Vagina (tissue), 2 donors: ENCODE measurements at regions not wholly inside any gene's neighbourhood (a gene's known extent, or its start where the extent isn't known, plus 50 kb on each side); places are given as distances from the start of the nearest gene placed in this dataset.

Experiments used
- DNase-seq, 2 donors: peaks; one replicate each; pipeline ENCODE4 v3.0.0-alpha.2; 2017; ENCODE audit errors: extremely low spot score in 2 of 2
- H3K27ac ChIP-seq: fragments of 200-600 bp; sonication (generic); one replicate; pipeline ENCODE4 v1.5.1; 2019
- H3K27me3 ChIP-seq: fragments of 200-600 bp; sonication (generic); one replicate; pipeline ENCODE4 v1.5.1; 2019
- H3K36me3 ChIP-seq, 2 donors: fragments of 200-600 bp; sonication (generic); one replicate each; pipeline ENCODE4 v1.5.1; 2017 to 2019
- H3K4me1 ChIP-seq: fragments of 200-600 bp; sonication (generic); one replicate; pipeline ENCODE4 v1.5.1; 2019
- H3K4me3 ChIP-seq, 2 donors: fragments of 200-600 bp; sonication (generic); 1 replicate in 1 of 2; 2 replicates in 1 of 2; pipeline ENCODE4 v1.5.1; 2016 to 2019
- H3K9me3 ChIP-seq: fragments of 200-600 bp; sonication (generic); one replicate; pipeline ENCODE4 v1.5.1; 2019
- POLR2A ChIP-seq, 2 donors: fragments of 450-650 bp; IDR thresholded peaks; one replicate each; pipeline ENCODE4 v1.6.1; 2017; ENCODE audit warnings: antibody characterized with exemption in 2 of 2, mild to moderate bottlenecking in 2 of 2, moderate library complexity in 2 of 2
- POLR2AphosphoS5 ChIP-seq, 2 donors: sonication (generic); formaldehyde crosslinking; IDR thresholded peaks; one replicate each; pipeline ENCODE4 v1.9.0; 2017; ENCODE audit warnings: antibody characterized with exemption in 2 of 2, mild to moderate bottlenecking in 2 of 2, low read depth in 1 of 2; ENCODE audit not compliant: insufficient read depth in 1 of 2
- intact Hi-C: fragments of 100-400 bp; cut with DNase I; formaldehyde crosslinking; loops from one replicate; pipeline ENCODE4 v1.15.1; 2023
- TF ChIP-seq, protein P1 (sequence below), 3 experiments: fragments of 450-650 bp in 2 of 3; fragments of 200-600 bp in 1 of 3; sonication (generic) in 1 of 3; IDR thresholded peaks; one replicate each; pipeline ENCODE4 v1.5.1; 2017 to 2019; ENCODE audit warnings: antibody characterized with exemption in 3 of 3, mild to moderate bottlenecking in 2 of 3, moderate library complexity in 2 of 3

DNA sequence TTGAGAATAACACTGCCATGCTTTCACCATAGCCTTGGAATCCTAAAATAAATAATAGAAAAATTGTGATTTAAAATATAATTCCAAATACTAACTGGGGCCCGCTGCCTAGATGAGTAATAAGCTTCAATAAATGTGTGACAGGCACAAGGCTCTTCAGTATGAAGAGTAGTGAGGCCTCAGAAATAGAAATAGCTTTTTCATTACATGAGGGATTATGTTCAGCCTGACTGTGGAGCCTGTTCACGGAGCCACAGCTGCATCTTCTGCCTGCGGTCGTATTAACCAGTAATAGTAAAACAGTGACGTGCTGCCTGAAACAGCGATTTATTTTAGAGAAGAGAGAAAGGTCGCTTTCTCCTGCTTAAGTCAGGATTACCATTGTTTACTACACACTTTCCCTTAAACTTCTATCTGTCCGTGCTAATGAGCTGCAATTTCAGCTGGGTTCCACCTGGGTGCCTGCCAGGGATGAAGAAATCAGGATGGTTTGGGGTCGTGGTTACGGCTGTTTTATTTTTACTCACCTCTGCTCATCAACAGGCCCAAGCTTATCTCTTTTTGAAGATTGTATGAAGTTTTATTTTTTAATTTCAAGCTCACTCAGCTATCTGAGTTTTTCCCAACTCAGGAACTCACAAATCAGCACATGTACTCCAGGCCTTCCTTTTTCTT is 284.9 kb upstream of the WWC1 start:
- no peak for DNase-seq
- no peak overlapping the region for H3K27ac ChIP-seq
- no peaks in the 10 kb centered on the region for H3K9me3 ChIP-seq
- intact Hi-C loops = no loop called here
- H3K4me1 ChIP-seq = no peaks in the 10 kb centered on the region
- no peaks in the 10 kb centered on the region for H3K27me3 ChIP-seq
- no peaks in the 10 kb centered on the region for H3K36me3 ChIP-seq
- no peak overlapping the region for H3K4me3 ChIP-seq
- TF ChIP-seq, protein P1, sequence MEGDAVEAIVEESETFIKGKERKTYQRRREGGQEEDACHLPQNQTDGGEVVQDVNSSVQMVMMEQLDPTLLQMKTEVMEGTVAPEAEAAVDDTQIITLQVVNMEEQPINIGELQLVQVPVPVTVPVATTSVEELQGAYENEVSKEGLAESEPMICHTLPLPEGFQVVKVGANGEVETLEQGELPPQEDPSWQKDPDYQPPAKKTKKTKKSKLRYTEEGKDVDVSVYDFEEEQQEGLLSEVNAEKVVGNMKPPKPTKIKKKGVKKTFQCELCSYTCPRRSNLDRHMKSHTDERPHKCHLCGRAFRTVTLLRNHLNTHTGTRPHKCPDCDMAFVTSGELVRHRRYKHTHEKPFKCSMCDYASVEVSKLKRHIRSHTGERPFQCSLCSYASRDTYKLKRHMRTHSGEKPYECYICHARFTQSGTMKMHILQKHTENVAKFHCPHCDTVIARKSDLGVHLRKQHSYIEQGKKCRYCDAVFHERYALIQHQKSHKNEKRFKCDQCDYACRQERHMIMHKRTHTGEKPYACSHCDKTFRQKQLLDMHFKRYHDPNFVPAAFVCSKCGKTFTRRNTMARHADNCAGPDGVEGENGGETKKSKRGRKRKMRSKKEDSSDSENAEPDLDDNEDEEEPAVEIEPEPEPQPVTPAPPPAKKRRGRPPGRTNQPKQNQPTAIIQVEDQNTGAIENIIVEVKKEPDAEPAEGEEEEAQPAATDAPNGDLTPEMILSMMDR (IDR thresholded peaks at IDR 0.05) = no peak
- no peak for TF ChIP-seq POLR2AphosphoS5 (IDR thresholded peaks at IDR 0.05; ENCODE audit: insufficient read depth in 1 of 2, low read depth in 1 of 2)
- no peak for TF ChIP-seq POLR2A (IDR thresholded peaks at IDR 0.05)

- intact Hi-C loops = no loop called here
- Histone ChIP-seq H3K27me3 (no peaks in the 10 kb centered on the region), H3K27ac (no peak overlapping the region), H3K4me1 (no peaks in the 10 kb centered on the region), H3K36me3 (no peaks in the 10 kb centered on the region), H3K4me3 (no peak overlapping the region), H3K9me3 (no peaks in the 10 kb centered on the region)
- TF ChIP-seq, protein P1 (IDR thresholded peaks at IDR 0.05) = no peak
- no peak for TF ChIP-seq POLR2A (IDR thresholded peaks at IDR 0.05)
- no peak for TF ChIP-seq POLR2AphosphoS5 (IDR thresholded peaks at IDR 0.05; ENCODE audit: insufficient read depth in 1 of 2, low read depth in 1 of 2)
- DNase-seq = no peak
Observed at GRCh38 chr5:168007286-168007685, 284.2 kb upstream of the WWC1 start.

DNA sequence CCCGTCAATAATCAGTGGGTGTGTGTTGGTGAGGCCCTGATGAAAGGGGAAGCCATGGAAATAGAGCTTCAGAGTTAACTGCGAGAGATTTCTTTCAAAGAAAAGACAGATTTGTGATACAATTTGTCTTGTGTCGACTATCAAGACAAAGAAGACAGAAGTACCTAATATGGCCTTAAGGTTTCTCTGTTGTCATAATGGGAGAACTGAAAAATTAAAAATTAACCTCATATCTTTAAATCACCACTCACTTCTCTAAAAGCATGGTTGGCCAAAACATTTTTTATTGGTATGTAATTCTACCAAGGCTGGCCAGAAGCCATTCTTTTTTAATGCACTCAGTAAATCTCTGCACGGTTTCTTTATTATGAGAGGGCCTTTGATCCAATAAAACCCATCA is 282.9 kb upstream of the WWC1 start:
- intact Hi-C loops = no loop called here
- Histone ChIP-seq H3K9me3 (no peaks in the 10 kb centered on the region), H3K4me3 (no peak overlapping the region), H3K4me1 (no peaks in the 10 kb centered on the region), H3K27ac (no peak overlapping the region), H3K36me3 (no peaks in the 10 kb centered on the region), H3K27me3 (no peaks in the 10 kb centered on the region)
- DNase-seq = no peak
- no peak for TF ChIP-seq POLR2A (IDR thresholded peaks at IDR 0.05)
- TF ChIP-seq POLR2AphosphoS5 (IDR thresholded peaks at IDR 0.05; ENCODE audit: insufficient read depth in 1 of 2, low read depth in 1 of 2) = no peak
- TF ChIP-seq, protein P1 (IDR thresholded peaks at IDR 0.05) = no peak

DNA sequence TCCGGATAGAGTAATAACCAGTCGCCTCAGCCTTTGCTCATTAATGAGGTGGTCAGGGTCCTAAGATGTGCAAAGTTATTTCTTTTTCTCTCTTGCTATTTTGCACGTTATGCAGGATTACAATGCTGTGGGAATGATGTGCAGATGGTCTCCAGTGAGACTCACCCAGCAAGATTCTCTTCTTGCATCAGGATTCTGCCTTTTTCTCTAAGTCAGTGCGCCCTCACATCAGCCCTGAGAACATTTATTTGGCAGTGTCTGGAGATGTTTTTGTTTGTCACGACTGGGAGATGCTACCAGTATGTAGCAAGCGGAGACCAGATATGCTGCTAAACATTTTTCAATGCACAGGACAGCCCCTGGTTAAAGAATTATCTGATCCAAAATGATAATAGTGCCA is 280.3 kb upstream of the WWC1 start:
- H3K4me3 ChIP-seq = no peak overlapping the region
- TF ChIP-seq POLR2A (IDR thresholded peaks at IDR 0.05) (no peak), POLR2AphosphoS5 (IDR thresholded peaks at IDR 0.05; ENCODE audit: insufficient read depth in 1 of 2, low read depth in 1 of 2) (no peak)
- TF ChIP-seq, protein P1 (IDR thresholded peaks at IDR 0.05) = no peak

DNA sequence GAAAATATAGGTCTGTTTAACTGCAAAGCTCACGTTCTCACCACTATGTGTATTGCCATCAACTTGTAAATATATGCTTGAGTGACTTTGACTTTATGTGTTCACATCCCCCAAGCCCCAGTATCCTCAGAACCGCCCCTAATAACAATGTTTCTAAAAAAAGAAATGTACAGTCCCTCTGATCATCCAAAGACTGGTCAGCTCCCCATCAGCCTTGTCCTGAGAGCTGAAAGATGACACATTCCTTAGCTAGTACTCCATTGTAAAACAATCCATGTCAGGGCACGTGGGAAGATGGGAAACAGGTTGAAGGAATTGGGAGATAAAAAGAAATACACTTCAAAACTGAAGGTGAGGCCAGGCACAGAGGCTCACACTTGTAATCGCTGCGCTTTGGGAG is 279.4 kb upstream of the WWC1 start:
- intact Hi-C loops = no loop called here
- DNase-seq = no peak
- Histone ChIP-seq H3K4me1 (no peaks in the 10 kb centered on the region), H3K36me3 (no peaks in the 10 kb centered on the region), H3K4me3 (no peak overlapping the region), H3K27me3 (no peaks in the 10 kb centered on the region), H3K9me3 (no peaks in the 10 kb centered on the region), H3K27ac (no peak overlapping the region)
- TF ChIP-seq POLR2A (IDR thresholded peaks at IDR 0.05) = no peak
- TF ChIP-seq, protein P1 (IDR thresholded peaks at IDR 0.05) = no peak

More for the DNA sequence above, 280.3 kb upstream of the WWC1 start:
- no peak for DNase-seq
- Histone ChIP-seq H3K9me3 (no peaks in the 10 kb centered on the region), H3K27ac (no peak overlapping the region), H3K4me1 (no peaks in the 10 kb centered on the region), H3K36me3 (no peaks in the 10 kb centered on the region), H3K27me3 (no peaks in the 10 kb centered on the region)
- intact Hi-C loops = no loop called here
